ENCODE measurements at regions not wholly inside any gene's neighbourhood (a gene's known extent, or its start where the extent isn't known, plus 50 kb on each side); places are given as distances from the start of the nearest gene placed in this dataset.

- peaks cover 4% of the 10 kb centered on the region for H3K4me1 ChIP-seq
- no peaks in the 10 kb centered on the region for H3K27me3 Mint-ChIP-seq (ENCODE audit: insufficient read depth, low read depth)
- no peaks in the 10 kb centered on the region for H3K36me3 Mint-ChIP-seq
- DNase-seq (ENCODE audit: low spot score) = no peak
- no peak overlapping the region for H3K27ac ChIP-seq
- H3K27ac Mint-ChIP-seq = no peak overlapping the region
- H2AFZ ChIP-seq (replicated peaks) = no peak overlapping the region
- no peaks in the 10 kb centered on the region for H3K36me3 ChIP-seq
- TF ChIP-seq, protein P1, sequence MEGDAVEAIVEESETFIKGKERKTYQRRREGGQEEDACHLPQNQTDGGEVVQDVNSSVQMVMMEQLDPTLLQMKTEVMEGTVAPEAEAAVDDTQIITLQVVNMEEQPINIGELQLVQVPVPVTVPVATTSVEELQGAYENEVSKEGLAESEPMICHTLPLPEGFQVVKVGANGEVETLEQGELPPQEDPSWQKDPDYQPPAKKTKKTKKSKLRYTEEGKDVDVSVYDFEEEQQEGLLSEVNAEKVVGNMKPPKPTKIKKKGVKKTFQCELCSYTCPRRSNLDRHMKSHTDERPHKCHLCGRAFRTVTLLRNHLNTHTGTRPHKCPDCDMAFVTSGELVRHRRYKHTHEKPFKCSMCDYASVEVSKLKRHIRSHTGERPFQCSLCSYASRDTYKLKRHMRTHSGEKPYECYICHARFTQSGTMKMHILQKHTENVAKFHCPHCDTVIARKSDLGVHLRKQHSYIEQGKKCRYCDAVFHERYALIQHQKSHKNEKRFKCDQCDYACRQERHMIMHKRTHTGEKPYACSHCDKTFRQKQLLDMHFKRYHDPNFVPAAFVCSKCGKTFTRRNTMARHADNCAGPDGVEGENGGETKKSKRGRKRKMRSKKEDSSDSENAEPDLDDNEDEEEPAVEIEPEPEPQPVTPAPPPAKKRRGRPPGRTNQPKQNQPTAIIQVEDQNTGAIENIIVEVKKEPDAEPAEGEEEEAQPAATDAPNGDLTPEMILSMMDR (IDR thresholded peaks at IDR 0.05) = no peak
- TF ChIP-seq EZH2phosphoT487 (IDR thresholded peaks at IDR 0.05) = no peak
- no peak for TF ChIP-seq EZH2 (IDR thresholded peaks at IDR 0.05)
- no peaks in the 10 kb centered on the region for H3K79me2 ChIP-seq (ENCODE audit: low read depth)
- H3K9me3 Mint-ChIP-seq = no peaks in the 10 kb centered on the region
- no peak overlapping the region for H3K9ac ChIP-seq
- no peak overlapping the region for H3K4me3 Mint-ChIP-seq
- no peaks in the 10 kb centered on the region for H4K20me1 ChIP-seq (ENCODE audit: low read depth)
- H3F3A ChIP-seq (ENCODE audit: low read depth) = no peaks in the 10 kb centered on the region
- no peaks in the 10 kb centered on the region for H3K4me1 Mint-ChIP-seq
- no peaks in the 10 kb centered on the region for H3K27me3 ChIP-seq
- no peak overlapping the region for H3K4me2 ChIP-seq
- H3K4me3 ChIP-seq = no peak overlapping the region
- no peaks in the 10 kb centered on the region for H3K9me3 ChIP-seq (ENCODE audit: low read depth)
Measured at GRCh38 chr9:31536471-31536870, 848.0 kb upstream of the ACO1 start.

GRCh38 chr9:31541721-31542281, 842.6 kb upstream of the ACO1 start:
- no peaks in the 10 kb centered on the region for H3K27me3 ChIP-seq
- H3F3A ChIP-seq (ENCODE audit: low read depth) = no peaks in the 10 kb centered on the region
- no peaks in the 10 kb centered on the region for H3K79me2 ChIP-seq (ENCODE audit: low read depth)
- TF ChIP-seq EZH2phosphoT487 (IDR thresholded peaks at IDR 0.05) (no peak), EZH2 (IDR thresholded peaks at IDR 0.05) (no peak)
- H3K36me3 Mint-ChIP-seq = no peaks in the 10 kb centered on the region
- H3K4me1 ChIP-seq = peaks cover 4% of the 10 kb centered on the region
- no peak overlapping the region for H3K4me3 Mint-ChIP-seq
- no peak for DNase-seq (ENCODE audit: low spot score)
- no peaks in the 10 kb centered on the region for H3K36me3 ChIP-seq
- no peak overlapping the region for H2AFZ ChIP-seq (replicated peaks)
- no peak overlapping the region for H3K9ac ChIP-seq
- no peak overlapping the region for H3K27ac ChIP-seq
- no peak overlapping the region for H3K27ac Mint-ChIP-seq
- H4K20me1 ChIP-seq (ENCODE audit: low read depth) = no peaks in the 10 kb centered on the region
- H3K4me3 ChIP-seq = no peak overlapping the region
- no peaks in the 10 kb centered on the region for H3K27me3 Mint-ChIP-seq (ENCODE audit: insufficient read depth, low read depth)
- no peak overlapping the region for H3K4me2 ChIP-seq
- H3K9me3 ChIP-seq (ENCODE audit: low read depth) = no peaks in the 10 kb centered on the region
- H3K9me3 Mint-ChIP-seq = no peaks in the 10 kb centered on the region
- peaks cover 9% of the 10 kb centered on the region for H3K4me1 Mint-ChIP-seq

DNA sequence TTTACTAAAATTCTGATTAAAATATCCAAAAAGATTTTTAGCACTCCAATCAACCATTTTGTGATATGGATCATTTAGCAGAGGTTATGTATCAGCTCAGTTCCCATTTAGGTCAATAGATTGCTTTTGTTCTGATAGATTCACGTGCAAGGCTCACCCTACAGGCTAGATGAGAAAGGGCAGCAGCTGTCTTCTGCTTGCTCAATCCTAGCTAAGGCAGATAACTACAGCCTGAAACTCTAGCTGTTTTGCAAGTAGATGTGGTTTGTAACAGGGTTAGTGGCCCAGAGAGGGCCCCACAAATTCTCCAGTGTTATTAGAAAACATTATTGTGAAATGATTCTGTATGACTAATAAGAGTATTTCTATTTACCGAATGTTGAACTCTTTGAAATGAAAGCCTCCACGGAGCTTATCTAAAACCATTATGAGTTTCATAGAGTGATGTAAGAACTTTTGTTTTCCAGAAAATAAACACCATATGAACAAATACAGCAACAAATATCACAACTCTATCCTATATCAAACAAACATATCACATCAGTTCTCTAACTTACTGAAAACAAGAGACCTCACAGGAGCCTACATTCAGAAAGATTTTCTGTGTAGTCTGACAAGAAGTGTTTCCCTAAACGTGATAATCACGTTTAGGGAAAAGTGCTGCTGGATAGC, 841.9 kb upstream of the ACO1 start:
- TF ChIP-seq, protein P1 (IDR thresholded peaks at IDR 0.05) = peak; percentile 47
- TF ChIP-seq EZH2phosphoT487 (IDR thresholded peaks at IDR 0.05) = no peak
- H3K4me3 ChIP-seq = no peak overlapping the region
- Mint-ChIP-seq H3K4me1 (peaks cover 9% of the 10 kb centered on the region), H3K4me3 (no peak overlapping the region), H3K36me3 (no peaks in the 10 kb centered on the region), H3K27ac (no peak overlapping the region), H3K9me3 (no peaks in the 10 kb centered on the region), H3K27me3 (ENCODE audit: insufficient read depth, low read depth) (no peaks in the 10 kb centered on the region)
- peaks cover 4% of the 10 kb centered on the region for H3K4me1 ChIP-seq
- no peaks in the 10 kb centered on the region for H4K20me1 ChIP-seq (ENCODE audit: low read depth)
- H2AFZ ChIP-seq (replicated peaks) = no peak overlapping the region
- no peaks in the 10 kb centered on the region for H3K79me2 ChIP-seq (ENCODE audit: low read depth)
- no peaks in the 10 kb centered on the region for H3F3A ChIP-seq (ENCODE audit: low read depth)
- no peaks in the 10 kb centered on the region for H3K9me3 ChIP-seq (ENCODE audit: low read depth)
- no peak overlapping the region for H3K9ac ChIP-seq
- no peaks in the 10 kb centered on the region for H3K36me3 ChIP-seq
- H3K27me3 ChIP-seq = no peaks in the 10 kb centered on the region
- H3K4me2 ChIP-seq = no peak overlapping the region
- peak; percentile 38 for DNase-seq (ENCODE audit: low spot score)
- H3K27ac ChIP-seq = no peak overlapping the region

GRCh38 chr9:31554941-31555340, 829.5 kb upstream of the ACO1 start:
- Histone ChIP-seq H3F3A (ENCODE audit: low read depth) (no peaks in the 10 kb centered on the region), H3K4me1 (no peaks in the 10 kb centered on the region), H3K36me3 (no peaks in the 10 kb centered on the region), H3K9ac (no peak overlapping the region), H2AFZ (replicated peaks) (no peak overlapping the region), H4K20me1 (ENCODE audit: low read depth) (no peaks in the 10 kb centered on the region), H3K4me3 (no peak overlapping the region), H3K79me2 (ENCODE audit: low read depth) (no peaks in the 10 kb centered on the region), H3K27me3 (no peaks in the 10 kb centered on the region), H3K9me3 (ENCODE audit: low read depth) (no peaks in the 10 kb centered on the region), H3K4me2 (no peak overlapping the region), H3K27ac (no peak overlapping the region)
- H3K9me3 Mint-ChIP-seq = no peaks in the 10 kb centered on the region
- TF ChIP-seq EZH2phosphoT487 (IDR thresholded peaks at IDR 0.05) (no peak), EZH2 (IDR thresholded peaks at IDR 0.05) (no peak)
- TF ChIP-seq, protein P1 (IDR thresholded peaks at IDR 0.05) = no peak
- no peak overlapping the region for H3K27ac Mint-ChIP-seq
- H3K4me1 Mint-ChIP-seq = peaks cover 3% of the 10 kb centered on the region
- no peak overlapping the region for H3K4me3 Mint-ChIP-seq
- DNase-seq (ENCODE audit: low spot score) = no peak
- H3K36me3 Mint-ChIP-seq = no peaks in the 10 kb centered on the region
- no peaks in the 10 kb centered on the region for H3K27me3 Mint-ChIP-seq (ENCODE audit: insufficient read depth, low read depth)

Data from neural progenitor cell (in vitro differentiated cells).